ENCODE measurements at regions not wholly inside any gene's neighbourhood (a gene's known extent, or its start where the extent isn't known, plus 50 kb on each side); places are given as distances from the start of the nearest gene placed in this dataset.
"Not testable (repeated sequence)": the region's sequence is repeated elsewhere in the genome, so short reads cannot be mapped to it uniquely, and the experiment has no call there.

DNA sequence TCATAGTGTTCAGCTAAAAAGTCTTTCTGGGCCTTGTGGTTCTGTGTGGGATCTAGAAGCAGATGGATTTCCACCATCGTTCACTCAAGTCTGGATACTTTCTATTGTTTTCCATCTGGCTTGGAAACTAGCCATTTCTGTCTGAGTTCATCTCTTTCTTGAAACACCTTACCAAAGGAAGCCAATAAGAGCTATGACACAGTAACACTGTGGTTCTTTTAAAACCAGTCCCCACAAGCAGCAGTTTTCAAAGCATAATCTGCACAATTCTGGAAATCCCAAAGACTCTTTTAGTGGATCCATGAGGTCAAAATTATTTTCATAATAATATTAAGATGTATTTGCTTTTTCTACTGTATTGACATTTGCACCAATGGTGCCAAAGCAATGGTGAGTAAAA is 234.2 kb upstream of the TET2 start:
- in situ Hi-C loops (cut with HindIII; ENCODE audit: low pct_unique_long_range_greater_than_20kb, low sequenced_read_pairs): no loop called here
- no peak for DNase-seq (ENCODE audit: low read depth)

DNA sequence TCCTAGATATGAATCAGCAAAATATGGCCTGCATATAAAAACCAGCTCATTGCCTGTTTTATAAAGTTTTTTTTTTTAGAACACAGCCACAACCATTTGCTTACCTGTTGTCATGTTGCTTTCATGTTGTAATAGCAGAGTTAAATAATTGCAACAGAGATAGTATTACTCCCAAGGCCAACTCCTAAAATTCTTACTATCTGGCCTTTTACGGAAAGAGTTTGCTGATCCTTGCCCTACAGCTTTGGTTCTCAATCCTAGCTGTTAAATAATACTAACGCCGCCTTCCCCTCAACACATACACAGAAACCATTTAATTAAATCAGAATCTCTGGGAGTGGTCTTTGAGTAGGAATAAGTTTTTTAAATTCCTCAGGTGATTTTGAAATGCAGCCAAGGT is 231.3 kb upstream of the TET2 start:
- no peak for DNase-seq (ENCODE audit: low read depth)
- in situ Hi-C loops (cut with HindIII; ENCODE audit: low pct_unique_long_range_greater_than_20kb, low sequenced_read_pairs): no loop called here

DNA sequence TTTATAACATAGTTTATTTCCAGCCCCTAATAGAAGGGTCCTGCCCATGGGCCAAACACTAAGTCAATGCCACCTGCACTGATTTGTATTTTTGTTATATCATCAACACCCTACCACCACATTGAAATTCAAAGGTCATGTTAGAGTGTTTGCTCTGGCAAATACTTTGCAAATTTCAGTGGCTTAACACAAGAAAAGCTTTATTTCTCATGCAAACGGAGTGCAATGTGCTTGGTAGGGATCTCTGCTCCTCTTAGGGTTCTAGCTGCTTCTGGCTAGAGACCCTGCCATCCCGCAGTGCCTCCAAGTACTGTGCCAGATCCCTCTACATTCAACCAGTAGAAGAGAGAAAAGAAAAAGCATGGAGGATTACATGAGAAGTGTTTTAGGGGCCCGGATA is 230.8 kb upstream of the TET2 start:
- in situ Hi-C loops (cut with HindIII; ENCODE audit: low pct_unique_long_range_greater_than_20kb, low sequenced_read_pairs): no loop called here

DNA sequence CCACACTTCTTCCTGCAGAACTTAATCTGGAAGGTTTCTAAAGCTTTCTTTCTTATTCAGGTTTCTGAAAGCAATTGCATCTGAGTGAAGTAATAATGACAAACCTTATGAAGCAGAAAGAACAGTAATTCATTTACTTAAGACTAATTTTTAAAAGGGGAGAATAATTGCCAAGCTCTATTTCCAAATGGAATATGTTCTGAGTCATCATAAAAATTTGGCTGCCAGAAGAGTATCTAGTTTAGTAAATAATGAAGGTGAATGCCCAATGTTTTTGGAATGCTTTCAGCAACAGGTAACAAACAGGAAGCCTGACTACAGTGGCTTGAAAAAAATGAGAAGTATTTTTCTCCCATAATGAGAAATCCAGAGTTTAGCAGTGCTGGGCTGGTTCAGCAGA is 227.3 kb upstream of the TET2 start:
- DNase-seq (ENCODE audit: low read depth): no peak
- in situ Hi-C loops (cut with HindIII; ENCODE audit: low pct_unique_long_range_greater_than_20kb, low sequenced_read_pairs): no loop called here

More for the DNA sequence above, 230.8 kb upstream of the TET2 start:
- DNase-seq (ENCODE audit: low read depth): no peak

DNA sequence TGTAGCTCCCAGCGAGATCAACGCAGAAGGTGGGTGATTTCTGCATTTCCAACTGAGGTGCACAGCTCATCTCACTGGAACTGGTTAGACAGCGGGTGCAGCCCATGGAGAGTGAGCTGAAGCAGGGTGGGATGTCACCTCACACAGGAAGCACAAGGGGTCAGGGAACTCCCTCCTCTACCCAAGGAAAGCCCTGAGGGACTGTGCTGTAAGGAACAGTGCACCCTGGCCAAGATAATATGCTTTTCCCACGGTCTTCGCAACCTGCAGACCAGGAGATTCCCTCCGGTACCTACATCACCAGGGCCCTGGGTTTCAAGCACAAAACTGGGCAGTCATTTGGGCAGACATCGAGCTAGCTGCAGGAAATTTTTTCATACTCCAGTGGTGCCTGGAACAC is 216.4 kb upstream of the TET2 start:
- in situ Hi-C loops (cut with HindIII; ENCODE audit: low pct_unique_long_range_greater_than_20kb, low sequenced_read_pairs): no loop called here

DNA sequence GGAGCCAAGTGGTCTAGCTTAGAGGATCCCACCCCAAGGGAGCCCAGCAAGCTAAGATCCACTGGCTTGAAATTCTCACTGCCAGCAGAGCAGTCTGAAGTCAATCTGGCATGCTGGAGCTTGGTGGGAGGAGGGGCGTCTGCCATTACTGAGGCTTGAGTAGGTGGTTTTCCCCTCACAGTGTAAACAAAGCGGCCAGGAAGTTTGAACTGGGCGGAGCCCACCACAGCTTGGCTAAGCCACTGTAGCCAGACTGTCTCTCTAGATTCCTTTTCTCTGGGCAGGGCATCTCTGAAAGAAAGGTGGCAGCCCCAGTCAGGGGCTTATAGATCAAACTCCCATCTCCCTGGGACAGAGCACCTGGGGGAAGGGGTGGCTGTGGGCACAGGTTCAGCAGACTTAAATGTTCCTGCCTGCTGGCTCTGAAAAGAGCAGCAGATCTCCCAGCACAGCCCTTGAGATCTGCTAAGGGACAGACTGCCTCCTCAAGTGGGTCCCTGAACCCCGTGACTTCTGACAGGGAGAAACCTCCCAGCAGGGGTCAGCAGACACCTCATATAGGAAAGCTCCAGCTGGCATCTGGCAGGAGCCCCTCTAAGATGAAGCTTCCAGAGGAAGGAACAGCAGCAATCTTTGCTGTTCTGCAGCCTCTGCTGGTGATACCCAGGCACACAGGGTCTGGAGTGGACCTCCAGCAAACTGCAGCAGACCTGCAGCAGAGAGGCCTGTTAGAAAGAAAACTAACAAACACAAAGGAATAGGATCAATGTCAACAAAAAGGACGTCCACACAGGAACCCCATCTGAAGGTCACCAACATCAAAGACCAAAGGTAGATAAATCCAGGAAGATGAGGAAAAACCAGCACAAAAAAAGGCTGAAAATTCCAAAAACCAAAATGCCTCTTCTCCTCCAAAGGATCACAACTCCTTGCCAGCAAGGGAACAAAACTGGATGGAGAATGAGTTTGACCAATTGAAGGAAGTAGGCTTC is 215.6 kb upstream of the TET2 start:
- peak; percentile 17 for DNase-seq (ENCODE audit: low read depth)
- in situ Hi-C loops (cut with HindIII; ENCODE audit: low pct_unique_long_range_greater_than_20kb, low sequenced_read_pairs): not testable (repeated sequence)

More for the DNA sequence above, 216.4 kb upstream of the TET2 start:
- DNase-seq (ENCODE audit: low read depth): no peak

DNA sequence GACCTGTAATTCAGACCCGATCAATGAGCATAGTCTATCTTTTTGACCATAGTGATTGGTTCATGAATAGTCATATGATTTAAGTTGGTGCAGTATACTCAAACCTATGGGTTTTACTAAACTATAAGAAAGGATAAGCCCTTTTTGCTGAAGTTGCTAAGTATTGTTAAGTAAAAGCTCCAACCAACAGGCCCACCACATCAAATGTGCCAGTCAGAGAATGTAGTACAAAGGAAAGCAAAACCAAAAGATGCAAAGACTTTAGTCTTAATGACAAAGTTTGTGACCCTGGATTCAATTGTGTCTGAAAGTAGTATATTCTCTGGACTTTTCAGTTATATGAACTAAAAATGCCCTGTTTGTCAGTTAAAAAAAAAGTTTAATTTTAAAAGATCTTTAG is 208.1 kb upstream of the TET2 start:
- in situ Hi-C loops (cut with HindIII; ENCODE audit: low pct_unique_long_range_greater_than_20kb, low sequenced_read_pairs): no loop called here
- no peak for DNase-seq (ENCODE audit: low read depth)

DNA sequence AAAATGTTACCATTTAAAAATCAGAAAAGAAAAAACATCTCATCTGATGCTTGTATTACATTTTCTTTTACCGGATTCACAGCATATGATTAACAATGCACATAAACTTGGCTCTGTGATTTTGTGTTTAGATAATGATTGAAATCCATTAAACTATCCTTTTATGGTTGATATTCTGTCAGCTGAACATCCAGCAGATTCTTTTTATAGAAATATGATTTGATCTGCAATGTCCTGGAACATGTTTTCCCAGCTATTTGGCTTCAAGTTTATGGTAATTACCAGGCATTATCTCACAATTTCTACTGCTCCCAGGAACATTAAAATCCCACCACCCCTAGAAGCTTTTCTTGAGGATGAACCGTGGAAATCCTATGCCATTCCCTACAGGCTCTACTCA is 205.7 kb upstream of the TET2 start:
- in situ Hi-C loops (cut with HindIII; ENCODE audit: low pct_unique_long_range_greater_than_20kb, low sequenced_read_pairs): no loop called here
- no peak for DNase-seq (ENCODE audit: low read depth)

DNA sequence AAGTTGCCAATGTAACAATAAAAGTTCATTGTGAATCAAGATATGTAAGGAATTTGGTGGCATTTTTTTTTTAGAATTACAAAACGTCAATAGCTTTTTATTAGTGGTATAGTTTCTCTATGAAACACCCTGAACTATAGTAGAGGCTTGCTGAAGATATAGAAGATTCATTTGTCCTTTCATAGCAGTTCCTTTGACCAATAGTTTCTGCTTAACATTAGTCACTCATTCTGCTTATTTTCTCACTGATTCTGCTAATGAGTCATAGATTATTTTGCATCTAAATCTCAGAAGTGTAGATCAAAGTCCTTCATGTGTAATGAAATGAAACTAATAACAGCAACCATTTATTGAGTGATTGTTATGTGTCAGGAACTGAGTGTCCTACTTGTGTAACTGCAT is 205.0 kb upstream of the TET2 start:
- in situ Hi-C loops (cut with HindIII; ENCODE audit: low pct_unique_long_range_greater_than_20kb, low sequenced_read_pairs): no loop called here
- DNase-seq (ENCODE audit: low read depth): peak; percentile 8

DNA sequence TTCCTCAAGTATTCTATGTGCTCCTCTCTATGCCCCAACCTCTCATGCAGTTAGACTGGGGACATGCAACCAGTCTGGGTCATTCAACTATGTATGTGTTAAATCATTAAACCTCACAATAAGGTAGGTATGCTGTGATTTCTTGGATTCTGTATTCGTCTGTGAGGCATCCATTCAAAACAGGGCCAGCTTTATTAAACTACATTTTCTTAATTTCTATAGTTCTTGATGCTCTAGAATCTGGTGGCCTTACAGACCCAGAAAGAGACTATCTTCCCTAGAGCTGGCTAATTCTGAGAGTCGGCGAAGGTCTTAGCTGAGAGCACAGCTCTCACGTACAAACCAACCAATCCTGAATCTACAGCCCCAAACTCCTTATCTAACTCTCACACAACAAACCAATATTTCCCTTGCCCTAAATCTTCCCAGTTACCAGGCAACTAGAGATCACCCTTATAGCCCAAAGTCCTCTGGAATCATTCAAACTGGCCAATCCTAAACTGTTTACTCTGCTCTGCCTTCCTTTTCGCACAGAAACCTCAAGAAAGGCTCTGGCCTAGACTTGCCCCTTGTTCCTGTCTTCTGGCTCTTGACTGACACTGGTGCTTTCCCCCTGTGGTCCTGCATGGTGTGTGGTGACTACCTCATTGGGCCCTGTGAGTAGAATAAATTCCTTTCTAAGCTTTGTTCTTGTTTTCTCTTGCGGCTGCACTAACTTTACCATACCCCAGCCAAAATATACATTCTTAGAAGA is 203.5 kb upstream of the TET2 start:
- DNase-seq (ENCODE audit: low read depth): no peak

DNA sequence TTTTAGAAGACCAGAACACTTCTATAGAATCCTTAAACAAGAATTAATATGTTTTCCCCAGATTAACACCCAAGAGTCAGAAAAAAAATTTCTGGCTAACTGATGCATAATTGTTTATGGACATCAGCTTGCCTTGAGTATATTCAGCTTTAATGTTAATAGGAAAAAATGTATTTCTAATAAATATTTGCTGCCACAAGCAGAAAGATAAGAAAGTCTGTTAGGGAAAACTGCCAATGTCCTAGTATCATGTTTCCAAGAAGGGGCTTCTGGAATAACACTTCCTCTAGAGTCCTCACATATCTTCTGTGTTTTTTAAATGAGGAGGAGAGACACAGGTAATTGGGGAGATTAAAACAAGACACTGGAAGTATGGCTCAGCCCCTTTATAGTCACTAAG is 202.1 kb upstream of the TET2 start:
- no peak for DNase-seq (ENCODE audit: low read depth)
- in situ Hi-C loops (cut with HindIII; ENCODE audit: low pct_unique_long_range_greater_than_20kb, low sequenced_read_pairs): no loop called here

More for the DNA sequence above, 203.5 kb upstream of the TET2 start:
- in situ Hi-C loops (cut with HindIII; ENCODE audit: low pct_unique_long_range_greater_than_20kb, low sequenced_read_pairs): no loop called here

DNA sequence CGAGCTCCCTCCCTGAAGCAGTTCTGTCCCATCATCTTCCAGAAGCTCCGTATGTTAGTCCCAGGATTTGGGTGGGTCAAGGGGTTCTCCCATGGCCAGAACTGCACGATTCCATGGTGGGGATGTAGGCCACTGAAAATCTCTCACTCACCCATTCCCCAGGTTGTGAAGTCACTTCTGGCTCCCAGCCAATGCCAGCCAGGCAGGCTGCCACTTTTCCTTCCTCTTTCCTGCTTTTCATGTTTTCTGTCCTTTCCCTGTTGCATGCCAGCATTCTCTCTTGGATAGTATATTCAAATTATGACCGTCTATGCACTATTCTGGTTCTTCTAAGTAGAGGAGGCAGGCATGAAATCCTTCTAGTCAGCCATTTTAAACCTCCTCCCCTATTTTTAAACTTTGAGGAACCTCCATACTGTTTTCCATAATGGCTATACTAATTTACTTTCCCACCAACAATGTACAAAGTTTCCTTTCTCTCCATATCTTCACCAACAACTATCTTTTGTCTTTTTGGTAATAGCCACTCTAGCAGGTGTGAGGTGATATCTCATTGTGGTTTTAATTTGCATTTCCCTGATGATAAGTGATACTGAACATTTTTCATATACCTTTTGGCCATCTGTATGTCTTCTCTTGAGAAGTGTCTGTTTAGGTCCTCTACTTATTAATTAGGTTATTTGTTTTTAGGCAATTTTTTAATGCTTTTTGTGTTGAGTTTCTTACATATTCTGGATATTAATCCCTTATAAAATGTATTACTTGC is 182.1 kb upstream of the TET2 start:
- in situ Hi-C loops (cut with HindIII; ENCODE audit: low pct_unique_long_range_greater_than_20kb, low sequenced_read_pairs): no loop called here
- no peak for DNase-seq (ENCODE audit: low read depth)

DNA sequence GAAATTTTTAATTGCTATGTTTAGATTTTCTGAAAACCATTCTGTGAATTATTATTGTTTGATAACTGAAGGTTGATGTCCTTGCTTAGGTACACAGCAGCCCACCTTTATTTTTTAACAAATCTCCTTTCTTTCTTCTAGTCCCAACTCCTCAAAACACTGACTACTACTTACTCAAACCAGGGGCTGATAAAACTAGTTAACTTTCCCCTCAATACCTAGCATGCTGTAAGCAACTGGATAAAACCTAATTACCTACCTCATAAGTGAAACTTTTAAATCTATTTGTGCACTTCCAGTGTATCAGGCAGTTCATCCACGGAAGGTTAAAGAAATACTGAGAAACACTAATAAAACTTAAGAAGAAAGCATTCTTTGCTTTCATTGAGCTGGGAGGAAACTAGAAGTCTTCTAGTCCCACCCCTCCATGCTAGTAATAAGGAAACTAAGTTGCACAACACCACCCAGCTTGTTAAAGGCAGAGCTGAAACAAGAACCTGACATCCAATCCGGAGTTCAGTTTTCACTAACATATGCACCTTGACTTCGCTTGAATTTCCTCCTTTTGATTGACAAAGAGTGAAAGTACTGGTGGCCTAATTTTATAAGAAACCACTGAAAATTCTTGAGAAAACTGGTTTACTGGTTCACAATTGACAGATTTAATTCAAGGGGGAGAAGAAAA is 180.2 kb upstream of the TET2 start:
- in situ Hi-C loops (cut with HindIII; ENCODE audit: low pct_unique_long_range_greater_than_20kb, low sequenced_read_pairs): no loop called here
- no peak for DNase-seq (ENCODE audit: low read depth)

DNA sequence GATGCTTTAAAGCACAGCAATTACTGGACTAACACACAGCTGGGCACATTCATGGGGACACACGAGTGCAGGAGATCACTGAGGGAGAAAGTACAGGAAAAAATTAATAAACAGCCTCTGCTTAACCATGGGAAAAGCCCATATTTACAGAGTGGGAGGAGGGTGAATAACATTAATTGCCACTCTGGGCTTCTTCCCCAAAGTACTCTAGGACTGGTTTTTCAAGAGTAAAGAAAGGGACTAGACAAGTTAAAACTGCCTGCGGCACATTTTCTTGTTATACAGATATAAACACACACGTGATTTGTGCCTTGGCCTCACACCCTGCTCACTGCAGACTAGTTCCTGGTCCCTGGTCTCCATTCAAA is 179.7 kb upstream of the TET2 start:
- no peak for DNase-seq (ENCODE audit: low read depth)

DNA sequence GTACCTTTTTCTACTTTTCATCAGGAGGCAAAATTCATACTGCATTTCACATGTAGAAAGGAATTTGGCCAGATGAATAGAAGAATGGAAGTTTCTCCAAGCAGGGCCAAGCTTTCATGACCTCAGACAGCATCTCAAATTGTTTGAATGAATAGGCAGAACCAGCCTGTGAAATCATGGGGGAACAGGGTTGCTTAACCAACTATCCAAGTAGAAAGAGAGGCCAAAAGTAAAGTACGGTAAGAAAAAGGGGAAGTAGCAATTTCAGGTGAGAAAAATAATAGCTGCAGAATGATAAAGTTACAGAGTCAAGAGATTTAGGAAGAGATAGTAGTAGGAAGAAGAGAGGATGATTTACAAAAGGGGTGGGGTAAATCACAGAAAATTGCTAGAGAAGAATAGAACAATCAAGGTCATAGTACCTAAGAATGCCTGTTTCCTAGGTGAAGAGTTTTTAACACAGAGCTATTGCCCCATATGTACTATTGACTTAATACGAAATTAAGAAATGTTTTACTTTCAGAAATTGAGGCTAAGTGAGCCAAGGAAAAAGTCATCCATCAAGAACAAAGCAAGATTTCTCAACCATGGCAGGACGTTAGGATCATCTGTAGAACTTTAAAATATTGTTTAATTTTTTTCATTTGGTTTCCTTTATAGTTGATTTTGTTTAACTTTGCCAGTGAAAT is 177.1 kb upstream of the TET2 start:
- in situ Hi-C loops (cut with HindIII; ENCODE audit: low pct_unique_long_range_greater_than_20kb, low sequenced_read_pairs): no loop called here
- DNase-seq (ENCODE audit: low read depth): no peak

More for the DNA sequence above, 179.7 kb upstream of the TET2 start:
- in situ Hi-C loops (cut with HindIII; ENCODE audit: low pct_unique_long_range_greater_than_20kb, low sequenced_read_pairs): no loop called here

DNA sequence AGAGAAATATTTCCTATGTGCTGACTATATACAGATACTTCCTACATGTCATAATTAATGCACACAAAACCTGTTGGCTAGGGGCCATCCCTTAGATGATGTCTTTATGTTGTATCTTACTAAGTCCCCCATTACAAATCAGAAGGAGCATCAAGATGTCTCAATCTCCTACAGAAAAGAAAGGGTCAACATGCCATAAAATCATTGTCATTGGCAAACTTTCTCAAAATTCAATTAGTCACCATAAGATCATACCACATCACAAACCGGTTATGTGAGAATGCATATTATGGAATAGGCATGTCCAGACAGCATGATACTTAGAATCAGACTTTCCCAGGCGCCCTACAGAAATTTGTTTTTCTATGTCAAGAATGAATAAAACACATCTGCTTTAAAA is 175.2 kb upstream of the TET2 start:
- in situ Hi-C loops (cut with HindIII; ENCODE audit: low pct_unique_long_range_greater_than_20kb, low sequenced_read_pairs): no loop called here
- DNase-seq (ENCODE audit: low read depth): no peak

DNA sequence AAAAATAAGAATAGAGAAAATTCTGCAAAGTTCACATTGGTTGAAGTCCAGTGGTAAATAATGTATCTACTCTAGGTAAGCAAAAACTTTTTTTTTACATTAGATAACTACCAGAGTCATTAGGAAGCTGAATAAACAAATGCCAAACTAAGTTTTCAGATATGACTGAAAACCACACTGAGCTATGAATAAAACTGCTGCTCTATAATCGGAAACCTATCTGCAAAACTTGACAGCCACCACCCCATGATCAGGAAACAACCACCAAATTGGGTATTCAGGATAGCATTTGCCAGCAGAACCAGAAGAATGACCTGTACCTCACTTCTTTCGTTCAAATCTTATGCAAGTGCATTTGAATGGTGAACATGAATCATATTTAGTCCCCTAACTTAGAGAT is 173.0 kb upstream of the TET2 start:
- in situ Hi-C loops (cut with HindIII; ENCODE audit: low pct_unique_long_range_greater_than_20kb, low sequenced_read_pairs): no loop called here

DNA sequence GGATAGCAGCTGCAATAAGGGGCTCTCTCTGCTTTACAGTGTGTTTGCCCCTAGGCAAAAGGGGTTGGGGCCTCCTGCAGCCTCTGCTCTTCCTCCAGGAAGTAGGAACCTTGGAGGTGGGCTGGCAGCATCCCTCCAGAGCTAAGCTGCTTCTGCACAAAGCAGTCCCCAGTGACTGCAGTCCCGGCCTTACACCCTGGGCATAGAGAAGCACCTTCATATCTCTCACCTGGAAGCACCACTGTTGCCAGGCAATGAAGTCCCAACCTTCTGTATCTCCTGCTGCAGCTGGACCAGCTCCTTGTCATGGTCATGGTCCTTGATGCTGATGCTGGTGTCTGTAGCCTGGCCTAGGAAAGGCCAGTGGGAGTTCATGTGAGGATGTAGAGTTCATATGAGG is 171.1 kb upstream of the TET2 start:
- in situ Hi-C loops (cut with HindIII; ENCODE audit: low pct_unique_long_range_greater_than_20kb, low sequenced_read_pairs): no loop called here
- no peak for DNase-seq (ENCODE audit: low read depth)

More for the DNA sequence above, 173.0 kb upstream of the TET2 start:
- DNase-seq (ENCODE audit: low read depth): no peak

Data from Caki2 (cell line).